A673 (cell line): ENCODE measurements at regions not wholly inside any gene's neighbourhood (a gene's known extent, or its start where the extent isn't known, plus 50 kb on each side); places are given as distances from the start of the nearest gene placed in this dataset.

Experiments used
- BruUV-seq: library from RNA; stranded (reverse); fragments of 400-500 nt; replicated peaks from 2 replicates; lab custom pipeline; 2021; lab: Mats Ljungman, UMichigan
- CTCF ChIA-PET: fragments of 300-600 bp; sonication (Branson Sonifier 250); formaldehyde crosslinking; loops from one replicate; lab custom pipeline; 2022; ENCODE audit warnings: antibody characterized with exemption; lab: Charles Lee
- POLR2A ChIA-PET: fragments of 300-600 bp; sonication (Branson Sonifier 250); formaldehyde crosslinking; loops from one replicate; lab custom pipeline; 2022; ENCODE audit warnings: antibody characterized with exemption; ENCODE audit not compliant: low non-redundant PET; lab: Charles Lee
- DNase-seq: peaks from one replicate; pipeline ENCODE4 v3.0.0-alpha.2; 2015; ENCODE audit warnings: low spot score
- H3K27ac ChIP-seq: fragments of 200-600 bp; sonication (generic); 2 replicates; pipeline ENCODE4 v1.5.1; 2016; ENCODE audit warnings: mixed run types, low read depth, mild to moderate bottlenecking, mixed read lengths, antibody characterized with exemption, low read length; ENCODE audit not compliant: poor library complexity, severe bottlenecking
- H3K27me3 ChIP-seq: fragments of 200-600 bp; sonication (generic); replicated peaks from 2 replicates; pipeline ENCODE4 v1.6.1; 2017; ENCODE audit warnings: mixed run types, low read depth, mild to moderate bottlenecking, mixed read lengths, antibody characterized with exemption, low read length; ENCODE audit not compliant: insufficient read depth, poor library complexity
- H3K36me3 ChIP-seq: fragments of 200-600 bp; sonication (generic); 2 replicates; pipeline ENCODE4 v1.6.1; 2016; ENCODE audit warnings: mixed run types, mild to moderate bottlenecking, mixed read lengths, antibody characterized with exemption, low read length; ENCODE audit not compliant: insufficient read depth, poor library complexity, severe bottlenecking
- H3K4me1 ChIP-seq: fragments of 200-600 bp; sonication (generic); 2 replicates; pipeline ENCODE4 v1.6.1; 2017; ENCODE audit warnings: mixed run types, mild to moderate bottlenecking, mixed read lengths, antibody characterized with exemption, low read length; ENCODE audit not compliant: insufficient read depth, poor library complexity, severe bottlenecking
- H3K4me3 ChIP-seq: fragments of 200-600 bp; sonication (generic); 2 replicates; pipeline ENCODE4 v1.5.1; 2016; ENCODE audit warnings: low read depth, mixed run types, mild to moderate bottlenecking, mixed read lengths, low read length; ENCODE audit not compliant: poor library complexity, severe bottlenecking
- H3K9me3 ChIP-seq: fragments of 200-600 bp; sonication (generic); 2 replicates; pipeline ENCODE4 v1.6.1; 2016; ENCODE audit warnings: mixed run types, low read depth, mild to moderate bottlenecking, mixed read lengths, antibody characterized with exemption, low read length; ENCODE audit not compliant: poor library complexity, severe bottlenecking
- EZH2 ChIP-seq: fragments of 200-600 bp; sonication (generic); IDR thresholded peaks from 2 replicates; pipeline ENCODE4 v1.6.1; 2017; ENCODE audit warnings: borderline replicate concordance, low read depth, mild to moderate bottlenecking, mixed read lengths, antibody characterized with exemption, low read length; ENCODE audit not compliant: poor library complexity, severe bottlenecking
- intact Hi-C: fragments of 100-400 bp; cut with micrococcal nuclease; formaldehyde crosslinking; loops from one replicate; pipeline ENCODE4 v1.10.0; 2022; ENCODE audit not compliant: unreplicated experiment
- TF ChIP-seq, protein P1 (sequence below): fragments of 300-800, 200-600 bp; sonication (generic); conservative IDR thresholded peaks from 2 replicates; pipeline ENCODE4 v1.5.1; 2017; ENCODE audit warnings: low read depth, mild to moderate bottlenecking, antibody characterized with exemption, low read length, moderate library complexity, mixed read lengths

GRCh38 chr3:18151199-18151598, 273.9 kb downstream of the SATB1 start:
- Histone ChIP-seq H3K36me3 (no peaks in the 10 kb centered on the region), H3K4me1 (no peaks in the 10 kb centered on the region), H3K9me3 (no peaks in the 10 kb centered on the region), H3K4me3 (no peak overlapping the region), H3K27ac (no peak overlapping the region), H3K27me3 (peaks cover 12% of the 10 kb centered on the region)
- ChIA-PET POLR2A (no interaction called here), CTCF (no interaction called here)
- BruUV-seq = no TSS peak
- intact Hi-C loops = no loop called here
- DNase-seq = no peak
- TF ChIP-seq, protein P1, sequence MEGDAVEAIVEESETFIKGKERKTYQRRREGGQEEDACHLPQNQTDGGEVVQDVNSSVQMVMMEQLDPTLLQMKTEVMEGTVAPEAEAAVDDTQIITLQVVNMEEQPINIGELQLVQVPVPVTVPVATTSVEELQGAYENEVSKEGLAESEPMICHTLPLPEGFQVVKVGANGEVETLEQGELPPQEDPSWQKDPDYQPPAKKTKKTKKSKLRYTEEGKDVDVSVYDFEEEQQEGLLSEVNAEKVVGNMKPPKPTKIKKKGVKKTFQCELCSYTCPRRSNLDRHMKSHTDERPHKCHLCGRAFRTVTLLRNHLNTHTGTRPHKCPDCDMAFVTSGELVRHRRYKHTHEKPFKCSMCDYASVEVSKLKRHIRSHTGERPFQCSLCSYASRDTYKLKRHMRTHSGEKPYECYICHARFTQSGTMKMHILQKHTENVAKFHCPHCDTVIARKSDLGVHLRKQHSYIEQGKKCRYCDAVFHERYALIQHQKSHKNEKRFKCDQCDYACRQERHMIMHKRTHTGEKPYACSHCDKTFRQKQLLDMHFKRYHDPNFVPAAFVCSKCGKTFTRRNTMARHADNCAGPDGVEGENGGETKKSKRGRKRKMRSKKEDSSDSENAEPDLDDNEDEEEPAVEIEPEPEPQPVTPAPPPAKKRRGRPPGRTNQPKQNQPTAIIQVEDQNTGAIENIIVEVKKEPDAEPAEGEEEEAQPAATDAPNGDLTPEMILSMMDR = no peak
- no peak for TF ChIP-seq EZH2

DNA sequence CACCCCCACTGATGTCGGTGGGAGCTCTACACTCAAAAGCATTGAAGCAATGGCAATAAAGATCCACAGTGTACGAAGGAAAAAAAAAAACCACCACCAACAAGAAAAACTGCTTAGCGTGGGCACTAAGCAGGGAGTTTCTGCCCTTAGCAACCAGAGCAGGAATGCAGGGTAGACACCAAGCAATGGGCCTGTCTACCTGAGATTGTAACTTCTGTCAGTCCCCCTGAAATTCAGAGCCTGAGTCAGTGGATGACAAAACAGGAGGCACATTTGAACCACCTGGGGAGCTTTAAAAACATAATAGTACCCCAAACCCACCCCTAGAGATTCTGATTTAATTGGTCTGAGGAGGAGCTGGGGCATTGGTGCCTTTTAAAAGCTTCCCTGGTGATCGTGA, 275.2 kb downstream of the SATB1 start:
- intact Hi-C loops = no loop called here
- H3K36me3 ChIP-seq = no peaks in the 10 kb centered on the region
- H3K9me3 ChIP-seq = no peaks in the 10 kb centered on the region
- H3K4me3 ChIP-seq = no peak overlapping the region
- POLR2A ChIA-PET = no interaction called here
- peaks cover 12% of the 10 kb centered on the region for H3K27me3 ChIP-seq
- no peaks in the 10 kb centered on the region for H3K4me1 ChIP-seq
- CTCF ChIA-PET = no interaction called here
- H3K27ac ChIP-seq = no peak overlapping the region
- DNase-seq = no peak
- TF ChIP-seq, protein P1 = no peak
- TF ChIP-seq EZH2 = no peak
- BruUV-seq = no TSS peak

DNA sequence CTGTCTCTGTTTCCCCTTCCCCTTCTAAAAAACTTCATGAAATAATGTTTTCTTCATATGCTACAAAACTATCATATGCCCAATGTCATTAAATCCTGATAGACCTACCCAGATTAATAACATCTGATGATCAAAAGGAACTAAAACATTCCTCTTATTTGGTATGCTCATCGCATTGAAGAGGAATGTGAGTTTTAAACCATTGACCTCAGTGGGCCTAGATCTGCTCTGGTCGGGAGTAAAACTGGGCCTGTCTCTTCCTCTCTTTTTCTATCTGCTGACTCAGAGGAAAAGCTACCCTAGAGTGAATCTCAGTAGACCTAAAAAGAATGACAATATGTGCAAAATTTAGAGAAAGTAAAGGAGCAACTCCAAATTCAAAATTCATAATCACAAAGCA, 275.8 kb downstream of the SATB1 start:
- H3K36me3 ChIP-seq = no peaks in the 10 kb centered on the region
- H3K9me3 ChIP-seq = no peaks in the 10 kb centered on the region
- DNase-seq = no peak
- POLR2A ChIA-PET = no interaction called here
- TF ChIP-seq EZH2 = no peak
- TF ChIP-seq, protein P1 = no peak
- peaks cover 12% of the 10 kb centered on the region for H3K27me3 ChIP-seq
- no peaks in the 10 kb centered on the region for H3K4me1 ChIP-seq
- H3K4me3 ChIP-seq = no peak overlapping the region
- intact Hi-C loops = no loop called here
- CTCF ChIA-PET = no interaction called here
- BruUV-seq = no TSS peak
- no peak overlapping the region for H3K27ac ChIP-seq
